ENCODE measurements at regions not wholly inside any gene's neighbourhood (a gene's known extent, or its start where the extent isn't known, plus 50 kb on each side); places are given as distances from the start of the nearest gene placed in this dataset.

- DNase-seq = no peak
Measured at GRCh38 chr6:106035655-106036054, 50.5 kb upstream of the PRDM1 start.

DNA sequence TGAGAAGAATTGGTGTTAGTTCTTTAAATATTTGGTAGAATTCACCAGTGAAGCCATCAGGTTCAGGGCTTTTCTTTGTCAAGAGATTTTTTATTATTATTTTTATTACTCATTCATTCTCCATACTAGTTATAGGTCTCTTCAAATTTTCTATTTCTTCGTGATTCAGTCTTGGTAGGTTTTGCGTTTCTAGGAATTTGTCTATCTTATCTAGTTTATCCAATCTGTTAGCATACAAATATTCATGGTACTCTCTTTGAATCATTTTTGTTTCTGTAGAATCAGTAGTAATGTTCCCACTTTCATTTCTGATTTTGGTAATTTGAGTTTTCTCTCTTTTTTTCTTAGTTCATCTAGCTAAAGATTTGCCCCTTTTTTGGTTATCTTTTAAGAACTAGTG, 52.3 kb upstream of the PRDM1 start:
- DNase-seq = no peak

- no peak for DNase-seq
Measured at GRCh38 chr6:106027758-106028157, 58.4 kb upstream of the PRDM1 start.

- DNase-seq = no peak
Measured at GRCh38 chr6:106026748-106027715, 59.1 kb upstream of the PRDM1 start.

DNA sequence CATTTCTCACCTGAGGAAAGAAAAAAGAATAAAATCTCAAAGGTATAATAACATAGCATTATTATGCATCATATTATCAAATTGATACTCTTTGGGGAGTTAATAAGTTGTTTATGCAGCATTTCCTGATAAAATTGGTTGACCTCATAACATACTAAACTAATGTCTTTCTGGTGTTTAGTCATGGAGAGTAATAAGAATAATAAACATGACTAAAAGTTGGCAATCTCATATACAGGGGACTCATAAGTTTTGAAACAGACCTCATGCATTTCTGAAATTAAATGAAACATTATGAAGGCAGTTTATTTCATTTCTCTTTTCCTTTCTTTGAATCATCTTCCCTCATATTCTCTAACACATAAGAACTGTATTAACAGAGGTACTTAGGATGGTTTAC, 60.5 kb upstream of the PRDM1 start:
- DNase-seq = no peak

DNA sequence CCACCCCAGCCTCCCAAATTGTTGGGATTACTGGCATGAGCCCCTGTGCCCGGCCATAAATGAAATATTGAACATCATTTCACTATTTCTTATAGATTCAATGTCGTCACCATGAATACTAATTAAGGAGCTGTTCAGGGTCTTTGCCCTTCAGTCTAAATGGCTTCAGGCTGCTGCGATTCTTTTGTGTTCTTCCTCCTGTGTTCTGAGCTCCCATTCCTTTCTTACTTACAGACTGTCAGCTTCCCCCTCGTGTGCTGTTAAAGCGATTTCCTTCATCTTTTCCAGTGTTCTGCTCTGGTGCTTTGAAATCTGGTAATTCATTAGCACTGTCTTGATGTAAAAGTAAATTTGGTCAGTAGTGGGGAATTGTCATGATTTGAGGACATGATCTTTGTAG, 63.3 kb upstream of the PRDM1 start:
- no peak for DNase-seq

DNA sequence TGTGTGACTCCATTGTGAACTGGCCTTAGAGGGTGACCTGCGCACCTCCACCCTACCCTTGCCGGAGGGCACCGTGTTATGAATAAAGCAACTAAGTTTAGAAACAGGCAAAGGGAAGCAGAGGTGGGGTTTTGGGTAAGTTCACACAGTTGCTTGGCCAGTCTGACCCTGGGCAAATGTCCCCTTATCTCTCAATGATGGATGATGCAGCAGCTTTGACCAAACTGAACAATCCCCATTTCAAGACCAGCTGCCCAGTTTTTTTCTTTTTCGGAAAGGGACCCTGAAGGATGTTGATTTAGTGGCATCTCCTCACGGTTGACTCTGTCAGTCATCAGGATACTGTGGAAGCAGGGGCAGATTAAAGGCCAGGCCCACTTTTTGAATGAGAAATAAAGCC, 68.7 kb upstream of the PRDM1 start:
- no peak for DNase-seq

- no peak for DNase-seq
Measured at GRCh38 chr6:106014955-106015354, 71.2 kb upstream of the PRDM1 start.

DNA sequence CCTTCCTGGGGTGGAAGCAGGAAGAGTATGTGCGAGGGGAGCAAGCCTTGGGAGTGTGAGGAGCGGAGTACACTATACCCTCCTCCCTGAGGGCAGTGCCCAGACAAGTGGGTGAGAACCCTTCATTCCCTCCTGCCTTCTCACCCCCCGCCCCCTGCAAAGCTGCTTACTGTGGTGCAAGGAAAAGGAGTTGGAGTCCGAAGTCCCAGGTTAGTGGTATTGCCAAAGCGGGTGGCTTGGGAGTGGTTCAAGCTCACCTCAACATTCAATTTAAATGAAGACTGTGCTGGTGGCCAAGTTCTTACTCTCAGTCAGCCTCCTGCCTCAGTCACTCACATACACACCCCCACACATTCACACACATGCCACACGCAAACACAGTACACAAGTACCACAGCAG, 74.7 kb upstream of the PRDM1 start:
- DNase-seq = no peak

DNA sequence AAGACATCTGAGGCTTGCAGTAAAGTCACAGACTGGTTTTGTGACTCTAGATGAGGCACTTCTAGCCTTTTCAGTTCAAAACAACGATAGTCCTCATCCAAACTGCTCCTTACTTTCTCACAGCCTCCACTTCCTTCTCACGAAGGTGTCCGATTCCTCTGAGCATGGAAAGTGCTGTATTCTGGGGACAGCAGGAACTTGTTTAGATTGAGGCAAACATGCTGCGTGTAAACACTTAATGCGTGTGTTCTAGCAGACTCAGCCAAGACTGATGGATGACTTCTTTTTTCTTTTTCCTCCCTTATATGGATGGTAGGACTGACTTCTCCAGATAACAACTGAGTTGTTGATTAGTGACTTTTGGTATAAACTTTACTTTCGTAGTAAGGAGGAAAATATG, 80.2 kb upstream of the PRDM1 start:
- no peak for DNase-seq

- DNase-seq = no peak
Measured at GRCh38 chr6:106005013-106005412, 81.1 kb upstream of the PRDM1 start.

DNA sequence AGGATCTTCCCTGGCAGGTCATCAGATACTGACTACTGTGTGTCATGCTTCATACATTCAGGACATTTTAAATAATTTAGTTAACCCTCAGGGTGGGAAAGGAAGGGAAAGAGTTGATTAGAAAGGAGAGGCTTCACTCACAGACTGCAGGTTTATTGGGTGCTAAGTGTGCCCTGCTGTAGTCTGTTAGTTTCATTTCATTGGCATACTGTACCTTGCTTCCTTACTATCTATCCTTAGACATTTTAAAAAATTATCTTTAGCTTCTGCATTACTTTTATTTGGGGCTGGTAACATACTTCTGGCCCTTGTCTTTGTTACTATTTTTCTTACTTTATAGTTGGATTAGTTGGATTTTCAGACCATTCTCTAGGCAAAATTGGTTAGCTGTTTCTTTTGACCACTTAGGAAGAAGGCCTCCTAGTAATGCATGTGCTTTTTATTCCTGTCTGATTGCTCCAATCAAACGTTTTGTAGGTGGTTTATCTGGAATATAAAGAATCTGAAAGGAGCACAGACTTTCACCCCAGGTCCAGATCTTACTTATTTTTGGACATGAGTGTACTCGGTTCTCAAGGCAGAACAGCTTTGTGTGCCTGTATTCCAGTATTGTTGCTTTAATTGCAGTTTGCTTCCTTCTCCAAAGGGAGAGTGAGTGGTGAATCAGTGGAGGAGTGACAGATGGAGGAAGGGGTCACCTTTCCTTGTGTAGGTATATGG, 82.7 kb upstream of the PRDM1 start:
- DNase-seq = no peak

DNA sequence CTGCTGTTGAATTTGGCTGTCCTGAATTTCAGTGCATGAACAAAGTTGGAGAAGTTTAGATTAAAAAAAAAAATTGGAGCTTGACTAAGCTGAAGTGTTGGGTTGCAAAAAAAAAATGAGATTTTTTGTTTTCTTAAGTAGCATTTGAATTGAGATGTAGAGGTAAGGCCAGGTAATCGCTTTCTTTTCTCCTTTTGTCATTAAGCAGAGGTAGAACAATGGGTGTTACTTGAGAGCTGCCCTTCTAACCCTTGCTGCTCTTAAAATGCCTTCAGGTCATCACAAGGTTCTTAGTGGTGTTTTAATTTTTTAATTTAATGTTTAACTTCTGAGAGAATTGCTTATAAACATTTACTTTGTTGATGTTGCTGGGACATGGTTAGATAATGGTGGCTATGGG, 84.1 kb upstream of the PRDM1 start:
- no peak for DNase-seq

DNA sequence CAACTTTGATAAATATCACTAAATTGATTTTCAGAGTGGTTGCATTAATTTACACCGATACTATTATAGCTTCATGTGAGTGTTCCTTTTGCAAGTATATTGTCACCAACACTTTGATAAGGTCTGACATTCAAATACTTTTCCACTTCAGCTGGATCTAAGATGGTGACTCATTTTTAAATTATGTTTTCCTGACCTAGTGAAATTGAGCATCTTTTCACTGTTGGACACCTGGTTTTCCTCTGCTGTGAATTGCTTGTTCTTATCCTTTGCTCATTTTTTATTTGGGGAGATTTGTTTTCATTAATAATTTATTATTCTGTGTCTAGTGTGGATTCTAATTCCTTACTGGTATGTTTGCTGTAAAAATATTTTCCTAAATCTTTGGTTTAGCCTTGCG, 85.2 kb upstream of the PRDM1 start:
- DNase-seq = no peak

DNA sequence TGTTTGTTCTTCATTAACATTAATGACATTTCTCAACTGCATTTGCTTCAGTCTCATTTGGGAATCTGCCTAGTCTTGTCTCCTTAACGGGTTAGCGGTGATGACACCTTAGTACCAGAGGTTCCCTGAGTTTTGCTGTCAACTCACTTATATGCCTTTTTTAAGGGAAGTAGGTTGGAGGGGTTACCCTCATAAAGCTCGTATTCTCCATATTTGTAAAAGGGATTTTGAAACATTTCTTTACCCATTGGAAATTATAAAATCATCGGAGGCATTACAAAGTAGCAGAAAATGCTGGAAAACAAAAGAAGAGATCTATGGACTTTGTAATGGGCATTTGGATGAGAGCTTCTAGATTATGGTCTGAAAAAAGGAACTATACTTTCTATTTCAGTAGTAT, 88.7 kb upstream of the PRDM1 start:
- DNase-seq = no peak

DNA sequence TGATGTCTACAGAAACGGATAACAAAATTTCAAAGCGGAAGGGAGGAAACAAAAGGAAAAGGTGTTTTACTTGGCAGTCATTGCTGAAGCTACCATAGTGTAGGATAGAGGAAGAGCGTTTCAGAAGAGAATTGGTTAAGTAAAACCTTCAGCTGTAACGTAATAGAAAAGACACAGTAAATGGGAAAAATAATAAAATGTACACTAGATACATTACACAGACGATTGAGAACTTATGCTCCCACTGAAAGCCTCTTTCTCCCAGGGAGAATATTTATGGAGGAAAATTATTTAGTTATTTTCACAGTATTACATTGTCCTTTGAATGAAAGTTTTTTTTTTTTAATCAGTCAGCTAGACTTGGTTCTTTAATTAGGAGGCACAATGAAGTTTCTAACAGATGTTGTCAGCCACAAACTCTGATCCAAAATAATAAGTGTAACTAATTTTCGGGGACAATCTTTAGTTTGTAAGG, 90.7 kb upstream of the PRDM1 start:
- DNase-seq = no peak

DNA sequence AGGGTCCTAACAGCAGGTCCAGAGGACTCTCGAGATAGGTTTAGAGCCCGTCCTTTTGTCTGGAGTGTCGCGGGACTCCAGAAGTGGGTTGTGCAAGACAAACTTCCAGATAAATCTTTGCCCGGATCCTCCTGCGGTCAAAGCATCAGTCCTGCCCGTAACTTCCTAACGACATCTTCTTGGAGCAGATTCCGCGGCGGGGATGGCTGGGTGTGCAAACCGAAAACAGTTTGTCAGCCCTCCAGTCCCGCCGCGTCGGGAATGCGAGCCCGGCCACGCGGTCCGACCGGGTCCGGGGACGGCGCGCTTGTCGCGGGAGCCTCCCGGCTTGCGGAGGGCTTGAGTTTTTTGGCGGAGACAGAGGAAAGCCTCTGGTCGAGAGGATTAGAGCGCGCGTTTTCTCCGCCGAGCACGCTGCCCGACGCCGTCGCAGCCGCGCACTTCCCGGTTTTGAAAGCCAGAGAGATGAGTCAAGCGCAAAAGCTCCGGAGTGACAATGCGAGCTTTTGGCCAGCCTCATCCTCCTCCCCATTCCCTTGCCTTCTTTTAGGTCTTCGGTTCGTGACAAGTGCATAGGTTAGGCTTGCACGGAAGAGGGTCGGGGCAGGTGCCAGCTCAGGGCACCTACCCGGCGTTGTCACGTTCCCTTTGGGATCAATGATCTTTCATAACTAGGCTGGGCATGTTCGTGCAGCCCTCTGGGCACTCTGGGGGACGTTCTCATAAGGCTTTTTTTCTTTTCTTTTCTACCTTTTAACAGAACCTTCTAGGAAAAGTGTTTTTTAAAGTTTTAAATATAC, 91.3 kb upstream of the PRDM1 start:
- peak; percentile 73 for DNase-seq

DNA sequence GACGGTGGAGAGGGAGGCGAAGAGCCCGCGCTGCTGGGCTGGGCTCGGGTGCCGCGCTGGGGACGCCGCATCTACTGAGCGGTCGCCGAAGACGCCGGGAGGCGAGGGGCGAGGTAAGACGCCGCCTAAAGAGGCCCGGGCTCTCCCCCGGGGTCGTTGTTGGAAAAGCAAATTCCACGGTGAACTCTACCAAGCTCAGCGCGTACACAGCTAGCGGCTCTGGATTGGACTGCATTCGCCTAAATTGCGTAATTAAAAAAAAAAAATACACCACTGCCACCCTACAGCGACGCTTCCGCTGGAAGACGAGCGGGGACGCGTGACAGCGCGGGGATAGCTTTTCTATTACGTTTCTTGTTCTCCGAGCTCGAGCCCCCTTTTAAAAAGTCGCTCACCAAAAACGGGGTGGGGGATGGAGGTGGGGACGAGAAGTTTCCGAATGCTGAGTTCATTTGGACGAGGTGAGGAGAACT, 92.0 kb upstream of the PRDM1 start:
- DNase-seq = peak; percentile 57

DNA sequence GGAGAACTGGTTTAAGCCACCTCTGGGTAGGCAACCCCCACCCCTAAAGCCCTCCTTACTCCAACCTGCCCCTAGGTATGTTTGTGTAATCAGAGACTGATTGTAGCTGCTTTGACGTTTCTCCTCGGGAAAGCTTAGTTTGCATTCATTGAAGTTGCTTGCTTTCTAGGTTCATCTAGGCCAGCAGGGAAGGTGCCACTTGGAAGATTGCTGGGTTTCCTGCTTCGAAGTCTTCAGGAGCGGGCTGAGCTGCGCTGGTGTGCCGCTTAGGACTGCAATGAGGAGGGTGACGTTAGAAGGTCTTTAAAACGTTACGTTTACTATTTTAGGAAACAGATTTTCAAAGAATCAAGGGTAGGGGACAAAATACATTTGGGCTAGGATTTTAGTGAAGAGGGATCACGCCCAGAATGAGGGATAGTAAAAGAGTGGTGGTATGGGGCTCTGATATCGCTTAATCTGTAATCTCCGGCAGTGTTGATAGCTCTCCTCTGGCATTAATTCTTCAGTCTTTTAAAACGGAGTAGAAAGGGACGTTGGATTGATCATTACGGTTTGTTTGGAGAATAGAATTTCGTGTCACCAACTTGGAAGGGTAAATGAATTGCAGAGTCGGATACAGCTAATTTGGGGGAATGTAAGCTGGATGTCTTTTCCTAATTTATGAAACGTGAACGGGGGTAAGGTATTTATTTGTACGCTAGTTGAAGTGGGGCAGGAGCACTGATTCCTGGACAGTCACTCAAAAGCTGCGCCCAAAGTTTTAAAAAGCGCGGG, 92.6 kb upstream of the PRDM1 start:
- DNase-seq = no peak

GRCh38 chr6:105992315-105992961, 93.7 kb upstream of the PRDM1 start:
- DNase-seq = peak; percentile 91

- no peak for DNase-seq
Measured at GRCh38 chr6:105991561-105992314, 94.4 kb upstream of the PRDM1 start.

Data from right forelimb (tissue), 1 donor.